Activated B cell treated with CpG ODN at 0.5 μM for 24 hours (primary cell): ENCODE measurements at regions not wholly inside any gene's neighbourhood (a gene's known extent, or its start where the extent isn't known, plus 50 kb on each side); places are given as distances from the start of the nearest gene placed in this dataset.

ENCODE experiments used
- ATAC-seq: fragments of 200-7000 bp; cut with Tn5 transposase; one replicate; pipeline ENCODE4 v1.10.0; 2021; ENCODE audit warnings: low read depth, mild to moderate bottlenecking, moderate library complexity
- CTCF ChIA-PET: fragments of 350-600 bp; sonication (Branson Sonifier 250); formaldehyde crosslinking; loops from one replicate; lab custom pipeline; 2021; ENCODE audit warnings: antibody characterized with exemption; lab: Charles Lee
- POLR2A ChIA-PET: fragments of 350-600 bp; sonication (Branson Sonifier 250); formaldehyde crosslinking; loops from one replicate; lab custom pipeline; 2021; ENCODE audit warnings: antibody characterized with exemption; lab: Charles Lee
- DNase-seq: peaks from one replicate; pipeline ENCODE4 v3.0.0; 2022
- H3K27ac Mint-ChIP-seq: one replicate; pipeline ENCODE4 v1.8.0; 2020; ENCODE audit warnings: mixed read lengths
- H3K27me3 Mint-ChIP-seq: one replicate; pipeline ENCODE4 v1.8.0; 2021; ENCODE audit warnings: mixed read lengths
- H3K36me3 Mint-ChIP-seq: one replicate; pipeline ENCODE4 v1.8.0; 2021; ENCODE audit warnings: low read depth, mixed read lengths
- H3K4me1 Mint-ChIP-seq: one replicate; pipeline ENCODE4 v1.8.0; 2021; ENCODE audit warnings: mixed read lengths
- H3K4me3 Mint-ChIP-seq: one replicate; pipeline ENCODE4 v1.8.0; 2020; ENCODE audit warnings: mild to moderate bottlenecking, mixed read lengths
- H3K9me3 Mint-ChIP-seq: one replicate; pipeline ENCODE4 v1.8.0; 2020; ENCODE audit warnings: mixed read lengths
- CTCF ChIP-seq: fragments of 200-600 bp; IDR thresholded peaks from one replicate; pipeline ENCODE4 v1.8.0; 2022; ENCODE audit warnings: antibody characterized with exemption, mild to moderate bottlenecking
- intact Hi-C: fragments of 100-400 bp; cut with micrococcal nuclease; formaldehyde crosslinking; loops from one replicate; pipeline ENCODE4 v1.15.1; 2024

- peaks cover 8% of the 10 kb centered on the region for H3K27me3 Mint-ChIP-seq
- ATAC-seq (no peak), DNase-seq (no peak)
- no peaks in the 10 kb centered on the region for H3K4me1 Mint-ChIP-seq
- H3K36me3 Mint-ChIP-seq: no peaks in the 10 kb centered on the region
- TF ChIP-seq CTCF: no peak
- POLR2A ChIA-PET: no interaction called here
- intact Hi-C loops: no loop called here
- H3K4me3 Mint-ChIP-seq: no peak overlapping the region
- CTCF ChIA-PET: no interaction called here
- no peak overlapping the region for H3K27ac Mint-ChIP-seq
- H3K9me3 Mint-ChIP-seq: no peaks in the 10 kb centered on the region
Measured at GRCh38 chr15:29405564-29405963, 135.9 kb upstream of the NSMCE3 start.

GRCh38 chr15:29403772-29404171 lies 134.2 kb upstream of the NSMCE3 start:
- DNase-seq (no peak), ATAC-seq (no peak)
- Mint-ChIP-seq H3K36me3 (no peaks in the 10 kb centered on the region), H3K9me3 (no peaks in the 10 kb centered on the region), H3K4me3 (no peak overlapping the region), H3K27ac (no peak overlapping the region), H3K27me3 (peaks cover 8% of the 10 kb centered on the region), H3K4me1 (no peaks in the 10 kb centered on the region)
- TF ChIP-seq CTCF: no peak
- ChIA-PET CTCF (no interaction called here), POLR2A (no interaction called here)
- intact Hi-C loops: no loop called here

GRCh38 chr15:29401644-29402043 lies 132.0 kb upstream of the NSMCE3 start:
- POLR2A ChIA-PET: no interaction called here
- no peak overlapping the region for H3K4me3 Mint-ChIP-seq

GRCh38 chr15:29400701-29401100 lies 131.1 kb upstream of the NSMCE3 start:
- Mint-ChIP-seq H3K9me3 (no peaks in the 10 kb centered on the region), H3K27me3 (peaks cover 12% of the 10 kb centered on the region), H3K4me3 (no peak overlapping the region), H3K36me3 (no peaks in the 10 kb centered on the region), H3K4me1 (no peaks in the 10 kb centered on the region), H3K27ac (no peak overlapping the region)
- ChIA-PET CTCF (no interaction called here), POLR2A (no interaction called here)
- DNase-seq (no peak), ATAC-seq (no peak)
- intact Hi-C loops: no loop called here
- no peak for TF ChIP-seq CTCF

More at GRCh38 chr15:29401644-29402043, 132.0 kb upstream of the NSMCE3 start:
- CTCF ChIA-PET: no interaction called here
- no peaks in the 10 kb centered on the region for H3K4me1 Mint-ChIP-seq
- H3K27ac Mint-ChIP-seq: no peak overlapping the region
- no peak for ATAC-seq
- DNase-seq: no peak
- H3K36me3 Mint-ChIP-seq: no peaks in the 10 kb centered on the region
- TF ChIP-seq CTCF: no peak
- no peaks in the 10 kb centered on the region for H3K9me3 Mint-ChIP-seq
- intact Hi-C loops: no loop called here
- H3K27me3 Mint-ChIP-seq: peaks cover 12% of the 10 kb centered on the region

- Mint-ChIP-seq H3K27me3 (peaks cover 10% of the 10 kb centered on the region), H3K4me1 (no peaks in the 10 kb centered on the region), H3K36me3 (no peaks in the 10 kb centered on the region), H3K4me3 (no peak overlapping the region), H3K27ac (no peak overlapping the region), H3K9me3 (no peaks in the 10 kb centered on the region)
- no peak for TF ChIP-seq CTCF
- intact Hi-C loops: no loop called here
- ATAC-seq (no peak), DNase-seq (no peak)
- CTCF ChIA-PET: no interaction called here
- POLR2A ChIA-PET: no interaction called here
Measured at GRCh38 chr15:29398907-29399306, 129.3 kb upstream of the NSMCE3 start.
